ENCODE measurements at regions not wholly inside any gene's neighbourhood (a gene's known extent, or its start where the extent isn't known, plus 50 kb on each side); places are given as distances from the start of the nearest gene placed in this dataset.

DNA sequence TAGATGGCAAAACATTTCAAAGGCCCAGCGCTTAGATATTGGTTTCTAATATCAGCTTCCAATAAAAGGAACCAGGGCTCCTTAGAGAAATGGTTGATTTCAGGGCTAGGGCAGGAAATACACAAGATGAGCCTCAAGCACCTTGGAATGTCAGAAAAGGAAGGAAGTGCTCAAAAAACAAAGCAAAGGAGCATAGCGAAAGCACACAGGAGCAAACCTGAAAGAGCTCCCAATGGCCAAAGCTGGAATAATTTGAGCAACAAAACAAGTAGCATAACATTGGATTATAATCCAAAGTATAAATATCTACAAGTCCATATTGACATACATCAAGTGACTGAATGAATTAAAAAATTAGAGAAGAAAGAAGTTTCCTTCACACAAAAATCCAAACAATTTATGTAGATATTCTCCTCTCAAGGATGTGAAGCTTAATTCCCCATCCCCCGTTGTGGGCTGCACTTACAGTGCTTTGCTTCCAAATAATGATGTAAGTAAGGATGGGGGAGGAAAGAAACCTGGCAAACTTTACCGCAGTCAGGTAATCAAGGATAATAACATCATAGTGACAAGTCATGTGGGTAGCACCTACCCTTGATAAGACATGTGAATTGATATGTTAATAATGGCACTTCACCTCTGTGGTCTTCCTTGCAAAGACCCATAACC is 132.9 kb upstream of the DST start:
- TF ChIP-seq, protein P1, sequence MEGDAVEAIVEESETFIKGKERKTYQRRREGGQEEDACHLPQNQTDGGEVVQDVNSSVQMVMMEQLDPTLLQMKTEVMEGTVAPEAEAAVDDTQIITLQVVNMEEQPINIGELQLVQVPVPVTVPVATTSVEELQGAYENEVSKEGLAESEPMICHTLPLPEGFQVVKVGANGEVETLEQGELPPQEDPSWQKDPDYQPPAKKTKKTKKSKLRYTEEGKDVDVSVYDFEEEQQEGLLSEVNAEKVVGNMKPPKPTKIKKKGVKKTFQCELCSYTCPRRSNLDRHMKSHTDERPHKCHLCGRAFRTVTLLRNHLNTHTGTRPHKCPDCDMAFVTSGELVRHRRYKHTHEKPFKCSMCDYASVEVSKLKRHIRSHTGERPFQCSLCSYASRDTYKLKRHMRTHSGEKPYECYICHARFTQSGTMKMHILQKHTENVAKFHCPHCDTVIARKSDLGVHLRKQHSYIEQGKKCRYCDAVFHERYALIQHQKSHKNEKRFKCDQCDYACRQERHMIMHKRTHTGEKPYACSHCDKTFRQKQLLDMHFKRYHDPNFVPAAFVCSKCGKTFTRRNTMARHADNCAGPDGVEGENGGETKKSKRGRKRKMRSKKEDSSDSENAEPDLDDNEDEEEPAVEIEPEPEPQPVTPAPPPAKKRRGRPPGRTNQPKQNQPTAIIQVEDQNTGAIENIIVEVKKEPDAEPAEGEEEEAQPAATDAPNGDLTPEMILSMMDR (conservative IDR thresholded peaks at IDR 0.05): no peak
- no peak for TF ChIP-seq ZFX (IDR thresholded peaks at IDR 0.05)
